GM23338 (cell line): ENCODE measurements at regions not wholly inside any gene's neighbourhood (a gene's known extent, or its start where the extent isn't known, plus 50 kb on each side); places are given as distances from the start of the nearest gene placed in this dataset.

Experiments used
- CREB1 ChIP-seq: fragments of 250-450 bp; sonication (Bioruptor Pico); IDR thresholded peaks from 2 replicates; pipeline ENCODE4 v1.5.0; 2020; ENCODE audit warnings: low read depth, mild to moderate bottlenecking, moderate library complexity
- EZH2 ChIP-seq: fragments of 200-600 bp; sonication (generic); IDR thresholded peaks from one replicate; pipeline ENCODE4 v1.8.0; 2017; ENCODE audit warnings: antibody characterized with exemption, mild to moderate bottlenecking, low read depth; ENCODE audit not compliant: unreplicated experiment
- EZH2phosphoT487 ChIP-seq: fragments of 200-600 bp; sonication (generic); IDR thresholded peaks from one replicate; pipeline ENCODE4 v1.8.1; 2018; ENCODE audit warnings: antibody characterized with exemption; ENCODE audit not compliant: unreplicated experiment
- POLR2AphosphoS5 ChIP-seq: IDR thresholded peaks from 2 replicates; pipeline ENCODE4 v1.6.1; 2016; ENCODE audit warnings: antibody characterized with exemption, low read depth
- ZNF331 ChIP-seq: fragments of 250-450 bp; sonication (Bioruptor Pico); IDR thresholded peaks from 2 replicates; pipeline ENCODE4 v1.5.0; 2020; ENCODE audit warnings: low read depth, mild to moderate bottlenecking, moderate library complexity
- TF ChIP-seq, protein P1 (sequence below): IDR thresholded peaks from one replicate; pipeline ENCODE4 v1.6.1; 2018; ENCODE audit warnings: antibody characterized with exemption; ENCODE audit not compliant: unreplicated experiment
- TF ChIP-seq, protein P2 (sequence below), 2 experiments: fragments of 200-600 bp in 1 of 2; sonication (generic) in 1 of 2; conservative IDR thresholded peaks; 2 replicates each; pipeline versions ENCODE4 v1.5.1 to v1.6.1; 2016 to 2017; ENCODE audit warnings: antibody characterized with exemption in 2 of 2, low read depth in 2 of 2, mild to moderate bottlenecking in 2 of 2, moderate library complexity in 1 of 2

DNA sequence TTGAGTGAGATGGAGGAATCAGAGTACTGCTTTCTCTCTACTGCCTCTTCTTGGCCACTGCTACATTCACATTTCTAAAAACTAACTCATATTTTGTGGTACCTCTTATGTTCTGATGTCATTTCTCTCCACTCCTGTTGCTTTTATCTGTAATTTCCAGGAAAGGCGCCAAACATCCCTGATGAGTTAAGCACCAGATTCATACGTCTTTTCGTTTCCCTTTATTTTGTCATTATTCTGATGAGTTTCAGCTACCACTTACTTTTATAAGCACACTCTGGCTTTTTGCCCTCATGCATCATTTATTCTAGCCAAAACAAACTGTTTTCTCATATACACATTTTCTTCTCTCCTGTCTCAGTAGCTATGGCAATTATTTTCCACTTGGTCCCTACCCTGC, 680.0 kb downstream of the RNF144B start:
- TF ChIP-seq, protein P1, sequence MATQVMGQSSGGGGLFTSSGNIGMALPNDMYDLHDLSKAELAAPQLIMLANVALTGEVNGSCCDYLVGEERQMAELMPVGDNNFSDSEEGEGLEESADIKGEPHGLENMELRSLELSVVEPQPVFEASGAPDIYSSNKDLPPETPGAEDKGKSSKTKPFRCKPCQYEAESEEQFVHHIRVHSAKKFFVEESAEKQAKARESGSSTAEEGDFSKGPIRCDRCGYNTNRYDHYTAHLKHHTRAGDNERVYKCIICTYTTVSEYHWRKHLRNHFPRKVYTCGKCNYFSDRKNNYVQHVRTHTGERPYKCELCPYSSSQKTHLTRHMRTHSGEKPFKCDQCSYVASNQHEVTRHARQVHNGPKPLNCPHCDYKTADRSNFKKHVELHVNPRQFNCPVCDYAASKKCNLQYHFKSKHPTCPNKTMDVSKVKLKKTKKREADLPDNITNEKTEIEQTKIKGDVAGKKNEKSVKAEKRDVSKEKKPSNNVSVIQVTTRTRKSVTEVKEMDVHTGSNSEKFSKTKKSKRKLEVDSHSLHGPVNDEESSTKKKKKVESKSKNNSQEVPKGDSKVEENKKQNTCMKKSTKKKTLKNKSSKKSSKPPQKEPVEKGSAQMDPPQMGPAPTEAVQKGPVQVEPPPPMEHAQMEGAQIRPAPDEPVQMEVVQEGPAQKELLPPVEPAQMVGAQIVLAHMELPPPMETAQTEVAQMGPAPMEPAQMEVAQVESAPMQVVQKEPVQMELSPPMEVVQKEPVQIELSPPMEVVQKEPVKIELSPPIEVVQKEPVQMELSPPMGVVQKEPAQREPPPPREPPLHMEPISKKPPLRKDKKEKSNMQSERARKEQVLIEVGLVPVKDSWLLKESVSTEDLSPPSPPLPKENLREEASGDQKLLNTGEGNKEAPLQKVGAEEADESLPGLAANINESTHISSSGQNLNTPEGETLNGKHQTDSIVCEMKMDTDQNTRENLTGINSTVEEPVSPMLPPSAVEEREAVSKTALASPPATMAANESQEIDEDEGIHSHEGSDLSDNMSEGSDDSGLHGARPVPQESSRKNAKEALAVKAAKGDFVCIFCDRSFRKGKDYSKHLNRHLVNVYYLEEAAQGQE, result no peak
- TF ChIP-seq, protein P2, sequence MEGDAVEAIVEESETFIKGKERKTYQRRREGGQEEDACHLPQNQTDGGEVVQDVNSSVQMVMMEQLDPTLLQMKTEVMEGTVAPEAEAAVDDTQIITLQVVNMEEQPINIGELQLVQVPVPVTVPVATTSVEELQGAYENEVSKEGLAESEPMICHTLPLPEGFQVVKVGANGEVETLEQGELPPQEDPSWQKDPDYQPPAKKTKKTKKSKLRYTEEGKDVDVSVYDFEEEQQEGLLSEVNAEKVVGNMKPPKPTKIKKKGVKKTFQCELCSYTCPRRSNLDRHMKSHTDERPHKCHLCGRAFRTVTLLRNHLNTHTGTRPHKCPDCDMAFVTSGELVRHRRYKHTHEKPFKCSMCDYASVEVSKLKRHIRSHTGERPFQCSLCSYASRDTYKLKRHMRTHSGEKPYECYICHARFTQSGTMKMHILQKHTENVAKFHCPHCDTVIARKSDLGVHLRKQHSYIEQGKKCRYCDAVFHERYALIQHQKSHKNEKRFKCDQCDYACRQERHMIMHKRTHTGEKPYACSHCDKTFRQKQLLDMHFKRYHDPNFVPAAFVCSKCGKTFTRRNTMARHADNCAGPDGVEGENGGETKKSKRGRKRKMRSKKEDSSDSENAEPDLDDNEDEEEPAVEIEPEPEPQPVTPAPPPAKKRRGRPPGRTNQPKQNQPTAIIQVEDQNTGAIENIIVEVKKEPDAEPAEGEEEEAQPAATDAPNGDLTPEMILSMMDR (conservative IDR thresholded peaks at IDR 0.05; ENCODE audit: low read depth in 2 of 2), result no peak
- TF ChIP-seq EZH2 (no peak), ZNF331 (CRISPR knock-in tag) (no peak), CREB1 (CRISPR knock-in tag) (no peak), POLR2AphosphoS5 (no peak), EZH2phosphoT487 (no peak)
